MM.1S (cell line): ENCODE measurements at regions not wholly inside any gene's neighbourhood (a gene's known extent, or its start where the extent isn't known, plus 50 kb on each side); places are given as distances from the start of the nearest gene placed in this dataset.

Experiments used
- EZH2 ChIP-seq: fragments of 300-600 bp; sonication (generic); optimal IDR thresholded peaks from 2 replicates; pipeline ENCODE3; 2017; ENCODE audit warnings: low read depth, mild to moderate bottlenecking, antibody characterized with exemption, low read length, mixed read lengths
- TF ChIP-seq, protein P1 (sequence below): fragments of 300-600 bp; sonication (generic); IDR thresholded peaks from 2 replicates; pipeline ENCODE4 v1.5.1; 2016; ENCODE audit warnings: antibody characterized with exemption, low read length, mixed read lengths

GRCh38 chr6:22748681-22749080 lies 179.3 kb downstream of the HDGFL1 start:
- TF ChIP-seq, protein P1, sequence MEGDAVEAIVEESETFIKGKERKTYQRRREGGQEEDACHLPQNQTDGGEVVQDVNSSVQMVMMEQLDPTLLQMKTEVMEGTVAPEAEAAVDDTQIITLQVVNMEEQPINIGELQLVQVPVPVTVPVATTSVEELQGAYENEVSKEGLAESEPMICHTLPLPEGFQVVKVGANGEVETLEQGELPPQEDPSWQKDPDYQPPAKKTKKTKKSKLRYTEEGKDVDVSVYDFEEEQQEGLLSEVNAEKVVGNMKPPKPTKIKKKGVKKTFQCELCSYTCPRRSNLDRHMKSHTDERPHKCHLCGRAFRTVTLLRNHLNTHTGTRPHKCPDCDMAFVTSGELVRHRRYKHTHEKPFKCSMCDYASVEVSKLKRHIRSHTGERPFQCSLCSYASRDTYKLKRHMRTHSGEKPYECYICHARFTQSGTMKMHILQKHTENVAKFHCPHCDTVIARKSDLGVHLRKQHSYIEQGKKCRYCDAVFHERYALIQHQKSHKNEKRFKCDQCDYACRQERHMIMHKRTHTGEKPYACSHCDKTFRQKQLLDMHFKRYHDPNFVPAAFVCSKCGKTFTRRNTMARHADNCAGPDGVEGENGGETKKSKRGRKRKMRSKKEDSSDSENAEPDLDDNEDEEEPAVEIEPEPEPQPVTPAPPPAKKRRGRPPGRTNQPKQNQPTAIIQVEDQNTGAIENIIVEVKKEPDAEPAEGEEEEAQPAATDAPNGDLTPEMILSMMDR: no peak
- TF ChIP-seq EZH2: no peak
